ENCODE measurements at regions not wholly inside any gene's neighbourhood (a gene's known extent, or its start where the extent isn't known, plus 50 kb on each side); places are given as distances from the start of the nearest gene placed in this dataset.

- TF ChIP-seq CTCF (IDR thresholded peaks at IDR 0.05) (no peak), POLR2A (IDR thresholded peaks at IDR 0.05) (no peak)
These were observed 70.9 kb upstream of the POLG start for GRCh38 chr15:89405494-89405893.

All from uterus (tissue), 2 donors.